Liver (tissue), 3 donors: ENCODE measurements at regions not wholly inside any gene's neighbourhood (a gene's known extent, or its start where the extent isn't known, plus 50 kb on each side); places are given as distances from the start of the nearest gene placed in this dataset.

Experiments
- CTCF ChIP-seq: fragments of 150-350 bp; IDR thresholded peaks from 2 replicates; pipeline ENCODE4 v1.5.1; 2017; ENCODE audit warnings: improper control_type of control experiment, low read depth, low read length; ENCODE audit not compliant: missing input control
- SP1 ChIP-seq: IDR thresholded peaks from 2 replicates; pipeline ENCODE4 v1.6.1; 2018; ENCODE audit warnings: antibody characterized with exemption, mild to moderate bottlenecking
- TF ChIP-seq, protein P1 (sequence below): IDR thresholded peaks from 2 replicates; pipeline ENCODE4 v1.6.1; 2016; ENCODE audit warnings: antibody characterized with exemption
- donor health status: healthy.
- donor health status: healthy.

DNA sequence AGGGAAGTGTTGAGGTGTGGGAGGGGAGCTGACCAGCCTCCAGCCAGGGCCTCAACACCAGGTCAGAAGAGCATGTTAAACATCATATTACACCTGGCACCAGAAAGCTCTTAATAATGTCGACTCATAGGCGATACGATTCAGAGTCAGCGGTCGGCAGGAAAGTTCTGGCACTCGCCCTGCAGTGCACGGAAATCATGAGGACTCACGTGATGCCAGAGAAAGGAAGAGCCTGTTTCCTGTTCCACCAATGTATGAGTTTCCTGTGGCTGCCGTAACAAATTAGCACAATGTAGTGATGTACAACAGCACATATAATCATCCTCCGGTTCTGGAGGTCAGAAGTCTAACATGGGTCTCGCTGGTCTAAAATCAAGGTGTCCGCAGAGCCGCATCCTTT lies 198.8 kb downstream of the BARX2 start:
- TF ChIP-seq SP1, result no peak
- no peak for TF ChIP-seq CTCF
- TF ChIP-seq, protein P1, sequence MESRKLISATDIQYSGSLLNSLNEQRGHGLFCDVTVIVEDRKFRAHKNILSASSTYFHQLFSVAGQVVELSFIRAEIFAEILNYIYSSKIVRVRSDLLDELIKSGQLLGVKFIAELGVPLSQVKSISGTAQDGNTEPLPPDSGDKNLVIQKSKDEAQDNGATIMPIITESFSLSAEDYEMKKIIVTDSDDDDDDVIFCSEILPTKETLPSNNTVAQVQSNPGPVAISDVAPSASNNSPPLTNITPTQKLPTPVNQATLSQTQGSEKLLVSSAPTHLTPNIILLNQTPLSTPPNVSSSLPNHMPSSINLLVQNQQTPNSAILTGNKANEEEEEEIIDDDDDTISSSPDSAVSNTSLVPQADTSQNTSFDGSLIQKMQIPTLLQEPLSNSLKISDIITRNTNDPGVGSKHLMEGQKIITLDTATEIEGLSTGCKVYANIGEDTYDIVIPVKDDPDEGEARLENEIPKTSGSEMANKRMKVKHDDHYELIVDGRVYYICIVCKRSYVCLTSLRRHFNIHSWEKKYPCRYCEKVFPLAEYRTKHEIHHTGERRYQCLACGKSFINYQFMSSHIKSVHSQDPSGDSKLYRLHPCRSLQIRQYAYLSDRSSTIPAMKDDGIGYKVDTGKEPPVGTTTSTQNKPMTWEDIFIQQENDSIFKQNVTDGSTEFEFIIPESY, result no peak
